Activated CD4-positive, alpha-beta T cell treated with anti-CD3 and anti-CD28 coated beads for 24 hours (primary cell): ENCODE measurements at regions not wholly inside any gene's neighbourhood (a gene's known extent, or its start where the extent isn't known, plus 50 kb on each side); places are given as distances from the start of the nearest gene placed in this dataset.
"Not testable (repeated sequence)": the region's sequence is repeated elsewhere in the genome, so short reads cannot be mapped to it uniquely, and the experiment has no call there.

Experiments used
- DNase-seq, 2 donors: peaks; one replicate each; pipeline ENCODE4 v3.0.0-alpha.2; 2020; ENCODE audit warnings: low read depth in 2 of 2

- no peak for DNase-seq
These were observed 232.5 kb downstream of the RAB11FIP4 start for GRCh38 chr17:31623990-31624389.

GRCh38 chr17:31622500-31622899 is 231.0 kb downstream of the RAB11FIP4 start:
- DNase-seq: no peak

GRCh38 chr17:31621566-31621965 is 230.1 kb downstream of the RAB11FIP4 start:
- DNase-seq: no peak

GRCh38 chr17:31611053-31611452 is 219.6 kb downstream of the RAB11FIP4 start:
- DNase-seq: not testable (repeated sequence)

- no peak for DNase-seq
These were observed 218.8 kb downstream of the RAB11FIP4 start for GRCh38 chr17:31609996-31610910.

- no peak for DNase-seq
These were observed 217.9 kb downstream of the RAB11FIP4 start for GRCh38 chr17:31609331-31609730.

- DNase-seq: no peak
These were observed 217.3 kb downstream of the RAB11FIP4 start for GRCh38 chr17:31608659-31609254.

GRCh38 chr17:31605761-31606160 is 214.3 kb downstream of the RAB11FIP4 start:
- DNase-seq: no peak

GRCh38 chr17:31604936-31605335 is 213.5 kb downstream of the RAB11FIP4 start:
- no peak for DNase-seq

- not testable (repeated sequence) for DNase-seq
These were observed 208.7 kb downstream of the RAB11FIP4 start for GRCh38 chr17:31600144-31600543.

- no peak for DNase-seq
These were observed 207.6 kb downstream of the RAB11FIP4 start for GRCh38 chr17:31598921-31599571.

GRCh38 chr17:31598399-31598782 is 206.9 kb downstream of the RAB11FIP4 start:
- no peak for DNase-seq

- no peak for DNase-seq
These were observed 206.3 kb downstream of the RAB11FIP4 start for GRCh38 chr17:31597646-31598398.

GRCh38 chr17:31596382-31597323 is 205.2 kb downstream of the RAB11FIP4 start:
- no peak for DNase-seq

- DNase-seq: no peak
These were observed 204.3 kb downstream of the RAB11FIP4 start for GRCh38 chr17:31595666-31596381.

GRCh38 chr17:31595076-31595475 is 203.6 kb downstream of the RAB11FIP4 start:
- DNase-seq: no peak

GRCh38 chr17:31594416-31594815 is 202.9 kb downstream of the RAB11FIP4 start:
- DNase-seq: no peak

GRCh38 chr17:31593806-31594205 is 202.3 kb downstream of the RAB11FIP4 start:
- DNase-seq: no peak

- no peak for DNase-seq
These were observed 200.4 kb downstream of the RAB11FIP4 start for GRCh38 chr17:31591924-31592323.

GRCh38 chr17:31588512-31588911 is 197.0 kb downstream of the RAB11FIP4 start:
- no peak for DNase-seq
